ENCODE measurements at regions not wholly inside any gene's neighbourhood (a gene's known extent, or its start where the extent isn't known, plus 50 kb on each side); places are given as distances from the start of the nearest gene placed in this dataset.

GRCh38 chr6:137661601-137662000 is 167.4 kb upstream of the OLIG3 start:
- H3K4me3 ChIP-seq (ENCODE audit: low read depth, low read length): no peak overlapping the region
- peak; percentile 66 for TF ChIP-seq CTCF (IDR thresholded peaks at IDR 0.05; ENCODE audit: insufficient read depth, low read depth, low read length)
- peak; percentile 33 for DNase-seq (ENCODE audit: low read depth)

GRCh38 chr6:137664183-137664582 is 170.0 kb upstream of the OLIG3 start:
- no peak for TF ChIP-seq CTCF (IDR thresholded peaks at IDR 0.05; ENCODE audit: insufficient read depth, low read depth, low read length)
- no peak for DNase-seq (ENCODE audit: low read depth)
- no peak overlapping the region for H3K4me3 ChIP-seq (ENCODE audit: low read depth, low read length)

- peak; percentile 19 for DNase-seq (ENCODE audit: low read depth)
- H3K4me3 ChIP-seq (ENCODE audit: low read depth, low read length): no peak overlapping the region
- TF ChIP-seq CTCF (IDR thresholded peaks at IDR 0.05; ENCODE audit: insufficient read depth, low read depth, low read length): no peak
These were observed 171.2 kb upstream of the OLIG3 start for GRCh38 chr6:137665342-137665934.

- DNase-seq (ENCODE audit: low read depth): no peak
- H3K4me3 ChIP-seq (ENCODE audit: low read depth, low read length): no peak overlapping the region
- no peak for TF ChIP-seq CTCF (IDR thresholded peaks at IDR 0.05; ENCODE audit: insufficient read depth, low read depth, low read length)
These were observed 172.1 kb upstream of the OLIG3 start for GRCh38 chr6:137666202-137666774.

GRCh38 chr6:137673603-137674002 is 179.4 kb upstream of the OLIG3 start:
- no peak for TF ChIP-seq CTCF (IDR thresholded peaks at IDR 0.05; ENCODE audit: insufficient read depth, low read depth, low read length)
- H3K4me3 ChIP-seq (ENCODE audit: low read depth, low read length): no peak overlapping the region
- no peak for DNase-seq (ENCODE audit: low read depth)

GRCh38 chr6:137676888-137677287 is 182.7 kb upstream of the OLIG3 start:
- TF ChIP-seq CTCF (IDR thresholded peaks at IDR 0.05; ENCODE audit: insufficient read depth, low read depth, low read length): no peak
- no peak for DNase-seq (ENCODE audit: low read depth)
- no peak overlapping the region for H3K4me3 ChIP-seq (ENCODE audit: low read depth, low read length)

GRCh38 chr6:137677709-137678108 is 183.5 kb upstream of the OLIG3 start:
- TF ChIP-seq CTCF (IDR thresholded peaks at IDR 0.05; ENCODE audit: insufficient read depth, low read depth, low read length): no peak
- H3K4me3 ChIP-seq (ENCODE audit: low read depth, low read length): no peak overlapping the region
- DNase-seq (ENCODE audit: low read depth): no peak
